Keratinocyte (primary cell): ENCODE measurements at regions not wholly inside any gene's neighbourhood (a gene's known extent, or its start where the extent isn't known, plus 50 kb on each side); places are given as distances from the start of the nearest gene placed in this dataset.

ENCODE experiments used
- DNase-seq: peaks from one replicate; pipeline ENCODE4 v3.0.0-alpha.2; 2011; ENCODE audit warnings: low read depth, missing footprints, low spot score
- FAIRE-seq: peaks from 2 replicates; lab custom pipeline; 2011; peaks lifted over from hg19 to GRCh38; lab: Jason Lieb, UNC
- H2AFZ ChIP-seq: 2 replicates; pipeline ENCODE4 v1.6.0; 2012; ENCODE audit warnings: low read length, control low read depth, inconsistent platforms; ENCODE audit not compliant: control insufficient read depth
- H3K27ac ChIP-seq: 2 replicates; pipeline ENCODE4 v1.5.1; 2011; ENCODE audit warnings: low read length; ENCODE audit not compliant: control insufficient read depth, insufficient read depth
- H3K27me3 ChIP-seq: 3 replicates; pipeline ENCODE4 v1.6.0; 2011; ENCODE audit warnings: low read length; ENCODE audit not compliant: control insufficient read depth, insufficient read depth; ENCODE audit errors: extremely low read depth
- H3K36me3 ChIP-seq, 2 experiments: 2 replicates in 1 of 2; 3 replicates in 1 of 2; pipeline ENCODE4 v1.5.1; 2011; ENCODE audit warnings: low read length in 2 of 2, mild to moderate bottlenecking in 1 of 2; ENCODE audit not compliant: control insufficient read depth in 2 of 2, insufficient read depth in 2 of 2; ENCODE audit errors: extremely low read depth in 1 of 2
- H3K4me1 ChIP-seq: 3 replicates; pipeline ENCODE4 v1.5.1; 2011; ENCODE audit warnings: low read length; ENCODE audit not compliant: control insufficient read depth, insufficient read depth; ENCODE audit errors: extremely low read depth
- H3K4me2 ChIP-seq: 3 replicates; pipeline ENCODE4 v1.6.0; 2011; ENCODE audit warnings: low read depth, low read length; ENCODE audit not compliant: control insufficient read depth, insufficient read depth; ENCODE audit errors: extremely low read depth
- H3K4me3 ChIP-seq, 3 experiments: fragments of 200-600 bp in 1 of 3; sonication (generic) in 1 of 3; 2 replicates in 2 of 3; 3 replicates in 1 of 3; pipeline ENCODE4 v1.5.1; 2011 to 2016; ENCODE audit warnings: low read length in 3 of 3, mild to moderate bottlenecking in 3 of 3, control low read depth in 2 of 3, inconsistent platforms in 1 of 3, low read depth in 1 of 3, mixed read lengths in 1 of 3, mixed run types in 1 of 3, moderate library complexity in 1 of 3; ENCODE audit not compliant: control insufficient read depth in 2 of 3, insufficient read depth in 2 of 3; ENCODE audit errors: extremely low read depth in 1 of 3
- H3K79me2 ChIP-seq: 2 replicates; pipeline ENCODE4 v1.6.0; 2012; ENCODE audit warnings: low read length; ENCODE audit not compliant: control insufficient read depth, insufficient read depth
- H3K9ac ChIP-seq: 3 replicates; pipeline ENCODE4 v1.6.0; 2011; ENCODE audit warnings: low read length; ENCODE audit not compliant: control insufficient read depth, insufficient read depth; ENCODE audit errors: extremely low read depth
- H3K9me1 ChIP-seq: 3 replicates; pipeline ENCODE4 v1.6.0; 2011; ENCODE audit warnings: low read length; ENCODE audit not compliant: control insufficient read depth, insufficient read depth; ENCODE audit errors: extremely low read depth
- H3K9me3 ChIP-seq: 2 replicates; pipeline ENCODE4 v1.5.1; 2012; ENCODE audit warnings: low read depth, low read length; ENCODE audit not compliant: control insufficient read depth
- H4K20me1 ChIP-seq: 3 replicates; pipeline ENCODE4 v1.6.0; 2011; ENCODE audit warnings: low read length; ENCODE audit not compliant: control insufficient read depth, insufficient read depth; ENCODE audit errors: extremely low read depth
- CTCF ChIP-seq, 3 experiments: IDR thresholded peaks in 1 of 3; conservative IDR thresholded peaks in 1 of 3; optimal IDR thresholded peaks in 1 of 3; 2 replicates in 2 of 3; 3 replicates in 1 of 3; pipeline versions ENCODE3 to v1.5.1; 2011; ENCODE audit warnings: low read length in 3 of 3, mild to moderate bottlenecking in 3 of 3, moderate library complexity in 2 of 3, control low read depth in 1 of 3, inconsistent platforms in 1 of 3; ENCODE audit not compliant: insufficient read depth in 2 of 3; ENCODE audit errors: extremely low read depth in 1 of 3
- EZH2 ChIP-seq: IDR thresholded peaks from one replicate; pipeline ENCODE4 v1.6.1; 2012; ENCODE audit warnings: inconsistent platforms, mild to moderate bottlenecking, low read length, moderate library complexity
- dilution Hi-C: fragments of 300-500 bp; cut with MboI; formaldehyde crosslinking; loops from one replicate; pipeline ENCODE4 v1.7.0; 2020; ENCODE audit warnings: low sequenced_read_pairs; ENCODE audit not compliant: extremely low pct_ligation_motif_present

DNA sequence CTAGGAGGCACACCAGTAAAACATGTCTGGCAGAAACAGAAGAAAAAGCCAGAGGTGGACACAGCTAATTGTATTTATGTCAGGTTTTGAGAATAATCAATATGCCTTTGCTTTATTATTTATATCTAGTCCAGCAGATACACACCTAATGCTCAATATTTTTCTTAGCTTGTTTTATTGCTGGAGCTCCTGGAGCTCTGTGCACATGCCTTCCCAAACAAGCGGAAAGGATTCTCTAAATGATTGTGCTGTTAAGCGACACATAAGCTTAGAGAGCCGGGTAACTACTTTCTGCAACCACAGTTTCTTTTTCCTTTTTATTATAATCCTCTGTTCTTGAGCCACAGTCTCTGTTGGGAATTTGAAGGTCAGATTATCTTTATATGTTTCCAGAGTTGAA lies 177.3 kb upstream of the ST6GAL2 start:
- no peak overlapping the region for H3K9ac ChIP-seq
- TF ChIP-seq CTCF (optimal IDR thresholded peaks at IDR 0.05 in 1 of 3, IDR thresholded peaks at IDR 0.05 in 1 of 3, conservative IDR thresholded peaks at IDR 0.05 in 1 of 3; ENCODE audit: extremely low read depth in 1 of 3, insufficient read depth in 2 of 3, low read length in 3 of 3): no peak
- TF ChIP-seq EZH2: no peak
- H3K4me2 ChIP-seq: no peak overlapping the region
- H4K20me1 ChIP-seq: no peaks in the 10 kb centered on the region
- no peaks in the 10 kb centered on the region for H3K9me1 ChIP-seq
- dilution Hi-C loops: no loop called here
- no peaks in the 10 kb centered on the region for H3K9me3 ChIP-seq
- DNase-seq (no peak), FAIRE-seq (no peak)
- H3K4me1 ChIP-seq: no peaks in the 10 kb centered on the region
- H3K36me3 ChIP-seq: no peaks in the 10 kb centered on the region
- no peaks in the 10 kb centered on the region for H3K79me2 ChIP-seq
- no peak overlapping the region for H3K4me3 ChIP-seq
- H3K27ac ChIP-seq: no peak overlapping the region
- H2AFZ ChIP-seq: no peak overlapping the region
- H3K27me3 ChIP-seq: no peaks in the 10 kb centered on the region

- no peak overlapping the region for H2AFZ ChIP-seq
- no peaks in the 10 kb centered on the region for H3K4me1 ChIP-seq
- no peak overlapping the region for H3K27ac ChIP-seq
- no peak overlapping the region for H3K4me2 ChIP-seq
- no peaks in the 10 kb centered on the region for H3K79me2 ChIP-seq
- no peaks in the 10 kb centered on the region for H4K20me1 ChIP-seq
- no peaks in the 10 kb centered on the region for H3K9me3 ChIP-seq
- H3K9ac ChIP-seq: no peak overlapping the region
- H3K36me3 ChIP-seq: no peaks in the 10 kb centered on the region
- FAIRE-seq (no peak), DNase-seq (no peak)
- no peak for TF ChIP-seq EZH2
- TF ChIP-seq CTCF (optimal IDR thresholded peaks at IDR 0.05 in 1 of 3, IDR thresholded peaks at IDR 0.05 in 1 of 3, conservative IDR thresholded peaks at IDR 0.05 in 1 of 3; ENCODE audit: extremely low read depth in 1 of 3, insufficient read depth in 2 of 3, low read length in 3 of 3): no peak
- dilution Hi-C loops: no loop called here
- no peaks in the 10 kb centered on the region for H3K27me3 ChIP-seq
- H3K4me3 ChIP-seq: no peak overlapping the region
- H3K9me1 ChIP-seq: no peaks in the 10 kb centered on the region
Observed at GRCh38 chr2:107064750-107065149, 178.8 kb upstream of the ST6GAL2 start.
